ENCODE measurements at regions not wholly inside any gene's neighbourhood (a gene's known extent, or its start where the extent isn't known, plus 50 kb on each side); places are given as distances from the start of the nearest gene placed in this dataset.

DNA sequence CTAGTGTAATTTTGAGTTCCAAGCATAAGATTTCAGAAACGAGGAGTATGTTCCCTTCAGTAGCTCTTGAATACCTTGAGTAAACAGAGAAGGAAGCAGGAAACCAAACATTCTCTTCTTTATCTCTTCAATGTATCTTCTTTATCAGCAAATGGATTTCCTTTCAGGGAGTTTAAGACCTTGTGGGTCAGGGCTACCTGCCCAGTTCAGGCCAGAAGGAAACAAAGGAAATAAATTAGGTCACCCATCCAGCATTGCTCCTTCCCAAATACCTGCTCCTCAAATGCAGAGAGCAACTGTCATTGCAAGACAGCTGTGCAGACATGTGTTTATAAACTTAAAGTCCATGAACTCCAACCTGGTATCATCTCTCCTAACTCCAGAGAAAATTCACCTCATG is 130.1 kb upstream of the SOD1 start:
- TF ChIP-seq, protein P1, sequence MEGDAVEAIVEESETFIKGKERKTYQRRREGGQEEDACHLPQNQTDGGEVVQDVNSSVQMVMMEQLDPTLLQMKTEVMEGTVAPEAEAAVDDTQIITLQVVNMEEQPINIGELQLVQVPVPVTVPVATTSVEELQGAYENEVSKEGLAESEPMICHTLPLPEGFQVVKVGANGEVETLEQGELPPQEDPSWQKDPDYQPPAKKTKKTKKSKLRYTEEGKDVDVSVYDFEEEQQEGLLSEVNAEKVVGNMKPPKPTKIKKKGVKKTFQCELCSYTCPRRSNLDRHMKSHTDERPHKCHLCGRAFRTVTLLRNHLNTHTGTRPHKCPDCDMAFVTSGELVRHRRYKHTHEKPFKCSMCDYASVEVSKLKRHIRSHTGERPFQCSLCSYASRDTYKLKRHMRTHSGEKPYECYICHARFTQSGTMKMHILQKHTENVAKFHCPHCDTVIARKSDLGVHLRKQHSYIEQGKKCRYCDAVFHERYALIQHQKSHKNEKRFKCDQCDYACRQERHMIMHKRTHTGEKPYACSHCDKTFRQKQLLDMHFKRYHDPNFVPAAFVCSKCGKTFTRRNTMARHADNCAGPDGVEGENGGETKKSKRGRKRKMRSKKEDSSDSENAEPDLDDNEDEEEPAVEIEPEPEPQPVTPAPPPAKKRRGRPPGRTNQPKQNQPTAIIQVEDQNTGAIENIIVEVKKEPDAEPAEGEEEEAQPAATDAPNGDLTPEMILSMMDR (IDR thresholded peaks at IDR 0.05): no peak
- TF ChIP-seq POLR2AphosphoS5 (IDR thresholded peaks at IDR 0.05; ENCODE audit: low read depth, low read length) (no peak), TCF7L2 (IDR thresholded peaks at IDR 0.05; ENCODE audit: low read depth, low read length) (no peak)
